GM19455 (cell line): ENCODE measurements at regions not wholly inside any gene's neighbourhood (a gene's known extent, or its start where the extent isn't known, plus 50 kb on each side); places are given as distances from the start of the nearest gene placed in this dataset.
A peak's percentile ranks its signal among the peaks of the same experiment; 100 is the strongest.

ENCODE experiments used
- ATAC-seq: cut with Tn5 transposase; IDR thresholded peaks from one replicate; pipeline ENCODE4 v1.9.1; 2021; ENCODE audit not compliant: unreplicated experiment

GRCh38 chr7:41149576-41149975 is 553.3 kb downstream of the INHBA start:
- no peak for ATAC-seq

GRCh38 chr7:41148521-41148951 is 554.4 kb downstream of the INHBA start:
- no peak for ATAC-seq

- no peak for ATAC-seq
Measured at GRCh38 chr7:41147606-41148485, 555.0 kb downstream of the INHBA start.

GRCh38 chr7:41146429-41146828 is 556.5 kb downstream of the INHBA start:
- ATAC-seq, result no peak

GRCh38 chr7:41145656-41146055 is 557.2 kb downstream of the INHBA start:
- ATAC-seq, result no peak

GRCh38 chr7:41142904-41143473 is 559.9 kb downstream of the INHBA start:
- ATAC-seq, result no peak

- ATAC-seq, result no peak
Measured at GRCh38 chr7:41139789-41140188, 563.1 kb downstream of the INHBA start.

- no peak for ATAC-seq
Measured at GRCh38 chr7:41136551-41136950, 566.3 kb downstream of the INHBA start.

GRCh38 chr7:41135511-41135910 is 567.4 kb downstream of the INHBA start:
- no peak for ATAC-seq

GRCh38 chr7:41134300-41135255 is 568.3 kb downstream of the INHBA start:
- ATAC-seq, result peak; percentile 86

- peak; percentile 37 for ATAC-seq
Measured at GRCh38 chr7:41133690-41134299, 569.1 kb downstream of the INHBA start.

GRCh38 chr7:41131956-41132355 is 570.9 kb downstream of the INHBA start:
- ATAC-seq, result no peak

GRCh38 chr7:41130561-41131236 is 572.2 kb downstream of the INHBA start:
- no peak for ATAC-seq

- ATAC-seq, result no peak
Measured at GRCh38 chr7:41130086-41130485, 572.8 kb downstream of the INHBA start.

- ATAC-seq, result no peak
Measured at GRCh38 chr7:41125343-41125742, 577.5 kb downstream of the INHBA start.

GRCh38 chr7:41122256-41122987 is 580.5 kb downstream of the INHBA start:
- ATAC-seq, result no peak

GRCh38 chr7:41121228-41121627 is 581.7 kb downstream of the INHBA start:
- no peak for ATAC-seq

GRCh38 chr7:41118486-41118885 is 584.4 kb downstream of the INHBA start:
- no peak for ATAC-seq

GRCh38 chr7:41117431-41117830 is 585.5 kb downstream of the INHBA start:
- no peak for ATAC-seq

- no peak for ATAC-seq
Measured at GRCh38 chr7:41116817-41117216, 586.1 kb downstream of the INHBA start.
